GM06990 (cell line): ENCODE measurements at regions not wholly inside any gene's neighbourhood (a gene's known extent, or its start where the extent isn't known, plus 50 kb on each side); places are given as distances from the start of the nearest gene placed in this dataset.

Source experiments
- DNase-seq: peaks from one replicate; pipeline ENCODE4 v3.0.0-alpha.2; 2011; ENCODE audit not compliant: insufficient read length; ENCODE audit errors: extremely low read depth
- H3K27me3 ChIP-seq: replicated peaks from 2 replicates; pipeline ENCODE4 v1.6.0; 2011; ENCODE audit warnings: low read length; ENCODE audit not compliant: control insufficient read depth, insufficient read depth
- H3K36me3 ChIP-seq: 2 replicates; pipeline ENCODE4 v1.5.1; 2011; ENCODE audit warnings: low read length; ENCODE audit not compliant: control insufficient read depth, insufficient read depth
- H3K4me3 ChIP-seq: replicated peaks from 2 replicates; pipeline ENCODE4 v1.5.1; 2011; ENCODE audit warnings: low read depth, mild to moderate bottlenecking, control low read depth, low read length
- TF ChIP-seq, protein P1 (sequence below): IDR thresholded peaks from 2 replicates; pipeline ENCODE4 v1.5.1; 2011; ENCODE audit warnings: low read length, control low read depth, mild to moderate bottlenecking, inconsistent platforms; ENCODE audit not compliant: insufficient read depth, poor library complexity, severe bottlenecking

DNA sequence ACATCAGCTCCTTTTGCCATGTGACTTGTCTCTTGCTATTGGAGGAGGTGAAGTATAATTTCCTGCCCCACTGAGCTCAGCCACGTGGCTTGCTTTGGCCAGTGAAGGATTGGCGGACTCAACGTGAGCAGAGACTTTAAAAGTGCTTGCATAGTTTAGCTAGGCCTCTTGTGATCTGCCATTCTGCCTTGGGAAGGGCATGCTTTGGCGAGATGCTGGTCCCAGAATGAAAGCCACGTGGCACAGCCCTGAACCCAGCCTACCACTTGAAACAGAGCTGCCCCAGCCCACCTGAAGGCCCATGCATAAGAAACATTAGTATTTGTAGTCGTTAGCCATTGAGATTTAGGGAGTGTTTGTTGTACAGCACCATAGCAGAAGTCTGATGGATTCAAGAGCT lies 148.2 kb downstream of the TMEM132E start:
- Histone ChIP-seq H3K27me3 (no peaks in the 10 kb centered on the region; the same call in none of the 2 replicates), H3K36me3 (no peaks in the 10 kb centered on the region), H3K4me3 (no peak overlapping the region)
- TF ChIP-seq, protein P1, sequence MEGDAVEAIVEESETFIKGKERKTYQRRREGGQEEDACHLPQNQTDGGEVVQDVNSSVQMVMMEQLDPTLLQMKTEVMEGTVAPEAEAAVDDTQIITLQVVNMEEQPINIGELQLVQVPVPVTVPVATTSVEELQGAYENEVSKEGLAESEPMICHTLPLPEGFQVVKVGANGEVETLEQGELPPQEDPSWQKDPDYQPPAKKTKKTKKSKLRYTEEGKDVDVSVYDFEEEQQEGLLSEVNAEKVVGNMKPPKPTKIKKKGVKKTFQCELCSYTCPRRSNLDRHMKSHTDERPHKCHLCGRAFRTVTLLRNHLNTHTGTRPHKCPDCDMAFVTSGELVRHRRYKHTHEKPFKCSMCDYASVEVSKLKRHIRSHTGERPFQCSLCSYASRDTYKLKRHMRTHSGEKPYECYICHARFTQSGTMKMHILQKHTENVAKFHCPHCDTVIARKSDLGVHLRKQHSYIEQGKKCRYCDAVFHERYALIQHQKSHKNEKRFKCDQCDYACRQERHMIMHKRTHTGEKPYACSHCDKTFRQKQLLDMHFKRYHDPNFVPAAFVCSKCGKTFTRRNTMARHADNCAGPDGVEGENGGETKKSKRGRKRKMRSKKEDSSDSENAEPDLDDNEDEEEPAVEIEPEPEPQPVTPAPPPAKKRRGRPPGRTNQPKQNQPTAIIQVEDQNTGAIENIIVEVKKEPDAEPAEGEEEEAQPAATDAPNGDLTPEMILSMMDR: no peak
- no peak for DNase-seq

DNA sequence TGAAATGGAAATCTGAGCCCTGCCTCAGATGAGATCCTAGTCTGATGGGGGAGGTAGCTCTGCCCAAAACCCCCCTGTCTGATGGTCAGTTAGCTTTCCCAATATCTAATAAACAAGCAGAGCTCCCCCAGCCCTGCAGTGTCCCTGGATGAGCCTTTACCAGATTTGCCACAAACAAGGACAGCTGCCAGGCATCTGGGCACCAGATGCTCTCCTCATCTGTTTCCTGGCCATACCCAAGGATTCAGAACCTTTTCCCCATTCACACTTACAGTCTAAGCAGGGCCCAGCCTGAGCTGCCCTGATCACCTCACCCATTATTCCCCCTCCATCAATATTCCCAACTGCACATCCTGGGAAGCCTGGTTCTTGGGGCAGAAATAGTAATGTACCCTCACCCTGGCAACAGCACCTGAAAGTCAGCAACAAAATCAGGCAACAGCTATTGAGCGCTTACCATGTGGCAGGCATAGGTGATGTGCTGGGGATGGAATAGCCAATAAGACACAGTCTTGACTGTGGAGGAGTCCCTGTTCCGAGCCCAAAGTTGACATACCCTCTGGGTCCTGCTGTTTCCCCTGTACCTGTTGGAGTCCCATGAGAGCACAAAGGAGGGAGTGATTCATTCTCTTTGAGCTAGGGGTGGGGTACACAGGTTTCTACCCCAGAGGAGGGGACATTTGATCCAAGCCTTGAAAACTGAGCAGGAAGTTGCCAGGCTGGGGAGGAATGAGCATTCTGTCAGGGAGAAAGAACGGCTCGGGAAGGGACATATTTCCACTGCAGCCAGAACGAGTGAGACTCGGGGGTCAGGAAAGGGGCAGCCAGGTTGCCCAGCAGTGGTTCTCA lies 147.4 kb downstream of the TMEM132E start:
- Histone ChIP-seq H3K4me3 (no peak overlapping the region), H3K36me3 (no peaks in the 10 kb centered on the region), H3K27me3 (no peaks in the 10 kb centered on the region; the same call in none of the 2 replicates)
- DNase-seq: no peak
- TF ChIP-seq, protein P1: no peak

DNA sequence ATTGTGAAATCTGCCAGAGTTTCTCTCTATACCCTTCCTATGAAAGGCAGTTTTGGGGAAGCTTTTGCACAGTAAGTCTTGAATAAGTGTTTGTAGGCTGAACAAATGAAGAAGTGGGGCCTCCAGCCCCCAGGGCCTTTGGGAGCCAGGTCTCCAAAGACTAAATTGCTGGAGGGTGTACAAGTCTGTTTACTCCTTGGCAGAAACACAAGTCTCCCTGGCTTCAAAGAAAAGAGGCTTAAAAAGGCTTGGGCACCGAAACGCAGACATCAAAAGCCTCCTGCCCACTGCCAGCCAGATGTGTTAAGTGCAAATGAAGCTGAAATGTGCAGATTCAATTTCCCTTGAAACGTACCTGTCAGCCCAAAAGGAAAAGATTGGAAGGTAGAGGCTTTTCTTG lies 146.3 kb downstream of the TMEM132E start:
- DNase-seq: no peak
- TF ChIP-seq, protein P1: no peak

DNA sequence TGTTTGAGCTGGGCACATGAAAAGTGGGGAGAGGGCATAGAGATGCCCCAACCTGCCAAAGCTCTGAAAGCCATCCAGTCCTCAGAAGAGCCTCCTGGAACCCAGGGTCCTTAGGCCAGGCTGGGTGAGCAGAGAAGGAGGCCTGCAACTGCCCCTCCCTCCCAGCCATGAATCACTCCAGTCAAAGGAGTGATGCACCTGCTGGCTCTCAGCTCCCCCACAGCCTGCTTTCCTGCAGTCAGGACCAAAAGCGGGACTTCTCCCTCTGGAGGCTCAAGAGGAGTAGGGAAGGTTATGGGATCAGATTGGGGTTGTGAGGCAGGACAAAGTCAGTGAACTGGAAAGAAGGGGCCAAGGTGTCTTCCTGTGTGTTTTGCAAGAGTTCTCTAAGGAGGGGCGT lies 145.6 kb downstream of the TMEM132E start:
- Histone ChIP-seq H3K27me3 (peaks cover 2% of the 10 kb centered on the region), H3K4me3 (no peak overlapping the region), H3K36me3 (no peaks in the 10 kb centered on the region)
- DNase-seq: no peak
- TF ChIP-seq, protein P1: no peak

More for the DNA sequence above, 146.3 kb downstream of the TMEM132E start:
- peaks cover 2% of the 10 kb centered on the region for H3K27me3 ChIP-seq
- H3K4me3 ChIP-seq: no peak overlapping the region
- H3K36me3 ChIP-seq: no peaks in the 10 kb centered on the region

DNA sequence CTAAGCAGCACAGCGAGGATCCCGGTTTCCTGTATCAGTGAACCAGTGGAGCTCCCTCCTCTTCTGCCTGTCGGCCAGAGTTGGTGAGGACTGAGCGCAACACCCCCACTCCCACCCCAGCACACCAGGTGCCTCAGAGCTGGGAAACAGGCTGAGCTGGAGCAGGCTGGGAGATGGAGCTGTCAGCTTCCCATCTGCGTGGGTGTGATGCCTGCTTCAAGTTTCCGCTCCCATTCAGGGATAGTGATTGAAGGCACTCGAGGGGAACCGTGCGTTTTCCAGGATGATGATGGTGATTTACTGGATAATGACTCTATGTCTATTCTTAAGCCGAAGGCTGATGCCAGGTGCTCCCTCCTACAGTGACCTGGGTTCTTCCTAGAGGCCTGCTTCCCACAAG lies 144.5 kb downstream of the TMEM132E start:
- TF ChIP-seq, protein P1: no peak
- no peak for DNase-seq
- Histone ChIP-seq H3K4me3 (no peak overlapping the region), H3K36me3 (no peaks in the 10 kb centered on the region), H3K27me3 (peaks cover 2% of the 10 kb centered on the region)
